Stomach smooth muscle (tissue), 2 donors: ENCODE measurements at regions not wholly inside any gene's neighbourhood (a gene's known extent, or its start where the extent isn't known, plus 50 kb on each side); places are given as distances from the start of the nearest gene placed in this dataset.

Source experiments
- H3K27ac ChIP-seq: one replicate; pipeline ENCODE4 v1.7.0; 2013; ENCODE audit warnings: mild to moderate bottlenecking, low read length, inconsistent platforms
- H3K27me3 ChIP-seq, 2 donors: one replicate each; pipeline ENCODE4 v1.7.0; 2013; ENCODE audit warnings: low read length in 2 of 2; ENCODE audit not compliant: insufficient read depth in 2 of 2, control insufficient read depth in 1 of 2
- H3K36me3 ChIP-seq, 2 donors: one replicate each; pipeline ENCODE4 v1.7.0; 2013; ENCODE audit warnings: low read length in 2 of 2; ENCODE audit not compliant: control insufficient read depth in 2 of 2, insufficient read depth in 2 of 2
- H3K4me1 ChIP-seq: one replicate; pipeline ENCODE4 v1.7.0; 2013; ENCODE audit warnings: low read length; ENCODE audit not compliant: control insufficient read depth, insufficient read depth
- H3K4me3 ChIP-seq, 2 donors: one replicate each; pipeline ENCODE4 v1.7.0; 2013; ENCODE audit warnings: low read length in 2 of 2
- H3K9ac ChIP-seq, 2 donors: one replicate each; pipeline ENCODE4 v1.7.0; 2013; ENCODE audit warnings: low read length in 2 of 2, mild to moderate bottlenecking in 1 of 2
- H3K9me3 ChIP-seq, 2 donors: one replicate each; pipeline ENCODE4 v1.7.0; 2013; ENCODE audit warnings: low read length in 2 of 2; ENCODE audit not compliant: control insufficient read depth in 2 of 2
- donor health status: healthy.
- donor health status: Pancreatic carcinoma.

- H3K9me3 ChIP-seq = no peaks in the 10 kb centered on the region
- H3K27ac ChIP-seq = no peak overlapping the region
- no peaks in the 10 kb centered on the region for H3K36me3 ChIP-seq
- H3K9ac ChIP-seq = no peak overlapping the region
- peaks cover 0 to 2% of the 10 kb centered on the region in 2 donors for H3K27me3 ChIP-seq
- no peak overlapping the region for H3K4me3 ChIP-seq
- no peaks in the 10 kb centered on the region for H3K4me1 ChIP-seq
Observed at GRCh38 chr10:83926606-83927005, 212.7 kb upstream of the GHITM start.

DNA sequence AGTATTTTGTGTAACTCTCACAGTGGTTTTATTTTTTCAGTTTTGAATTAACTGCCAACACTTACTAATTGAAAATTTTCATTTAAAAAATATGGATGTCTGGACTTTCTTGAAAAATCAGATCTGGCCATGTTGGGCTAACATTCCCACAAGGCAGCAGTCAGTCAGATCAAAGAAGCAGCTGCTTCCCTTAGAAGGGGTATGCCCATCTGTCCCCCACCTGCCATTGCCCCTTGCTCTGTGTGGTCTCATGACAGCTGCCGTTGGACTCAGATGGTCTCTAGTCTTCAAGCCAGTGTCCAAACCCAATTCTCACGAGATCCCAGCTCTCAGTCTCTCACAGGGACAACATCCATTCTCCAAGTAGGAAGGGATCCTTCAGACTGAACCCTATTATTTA lies 212.1 kb upstream of the GHITM start:
- Histone ChIP-seq H3K4me3 (no peak overlapping the region), H3K36me3 (no peaks in the 10 kb centered on the region), H3K9ac (no peak overlapping the region), H3K27ac (no peak overlapping the region), H3K9me3 (no peaks in the 10 kb centered on the region), H3K4me1 (no peaks in the 10 kb centered on the region), H3K27me3 (peaks cover 0 to 2% of the 10 kb centered on the region in 2 donors)

- peaks cover 0 to 2% of the 10 kb centered on the region in 2 donors for H3K27me3 ChIP-seq
- H3K4me1 ChIP-seq = no peaks in the 10 kb centered on the region
- no peaks in the 10 kb centered on the region for H3K36me3 ChIP-seq
- H3K9me3 ChIP-seq = no peaks in the 10 kb centered on the region
- H3K4me3 ChIP-seq = no peak overlapping the region
- H3K27ac ChIP-seq = no peak overlapping the region
- no peak overlapping the region for H3K9ac ChIP-seq
Observed at GRCh38 chr10:83929399-83929798, 209.9 kb upstream of the GHITM start.

- H3K9me3 ChIP-seq = no peaks in the 10 kb centered on the region
- no peak overlapping the region for H3K9ac ChIP-seq
- H3K4me3 ChIP-seq = no peak overlapping the region
- H3K36me3 ChIP-seq = no peaks in the 10 kb centered on the region
- H3K27ac ChIP-seq = no peak overlapping the region
- no peaks in the 10 kb centered on the region for H3K4me1 ChIP-seq
- peaks cover 0 to 2% of the 10 kb centered on the region in 2 donors for H3K27me3 ChIP-seq
Observed at GRCh38 chr10:83931669-83932068, 207.6 kb upstream of the GHITM start.

- Histone ChIP-seq H3K4me3 (no peak overlapping the region), H3K27ac (no peak overlapping the region), H3K9me3 (no peaks in the 10 kb centered on the region), H3K27me3 (peaks cover 0 to 2% of the 10 kb centered on the region in 2 donors), H3K4me1 (no peaks in the 10 kb centered on the region), H3K9ac (no peak overlapping the region), H3K36me3 (no peaks in the 10 kb centered on the region)
Observed at GRCh38 chr10:83932245-83932644, 207.1 kb upstream of the GHITM start.

DNA sequence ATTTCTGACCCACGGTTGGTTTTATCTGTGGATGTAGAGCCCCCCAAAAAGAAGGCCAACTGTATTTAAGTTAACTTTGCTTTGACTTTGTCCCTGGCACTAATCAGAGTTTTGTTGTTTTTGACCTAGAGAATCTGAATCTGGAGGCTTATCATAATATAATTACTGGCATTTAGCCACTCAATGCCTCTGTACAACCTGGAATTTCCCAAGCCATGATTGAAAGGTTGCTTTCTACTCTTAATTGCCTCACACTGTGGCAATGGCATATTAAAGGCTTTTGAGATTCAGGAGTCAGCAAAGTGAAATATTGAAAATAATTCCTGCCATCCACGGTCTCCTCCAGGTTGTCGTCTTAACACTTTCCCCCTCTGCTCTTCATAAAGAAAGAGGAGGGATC lies 205.2 kb upstream of the GHITM start:
- Histone ChIP-seq H3K36me3 (no peaks in the 10 kb centered on the region), H3K4me1 (no peaks in the 10 kb centered on the region), H3K4me3 (no peak overlapping the region), H3K27ac (no peak overlapping the region), H3K9me3 (no peaks in the 10 kb centered on the region), H3K9ac (no peak overlapping the region), H3K27me3 (peaks cover 0 to 2% of the 10 kb centered on the region in 2 donors)

DNA sequence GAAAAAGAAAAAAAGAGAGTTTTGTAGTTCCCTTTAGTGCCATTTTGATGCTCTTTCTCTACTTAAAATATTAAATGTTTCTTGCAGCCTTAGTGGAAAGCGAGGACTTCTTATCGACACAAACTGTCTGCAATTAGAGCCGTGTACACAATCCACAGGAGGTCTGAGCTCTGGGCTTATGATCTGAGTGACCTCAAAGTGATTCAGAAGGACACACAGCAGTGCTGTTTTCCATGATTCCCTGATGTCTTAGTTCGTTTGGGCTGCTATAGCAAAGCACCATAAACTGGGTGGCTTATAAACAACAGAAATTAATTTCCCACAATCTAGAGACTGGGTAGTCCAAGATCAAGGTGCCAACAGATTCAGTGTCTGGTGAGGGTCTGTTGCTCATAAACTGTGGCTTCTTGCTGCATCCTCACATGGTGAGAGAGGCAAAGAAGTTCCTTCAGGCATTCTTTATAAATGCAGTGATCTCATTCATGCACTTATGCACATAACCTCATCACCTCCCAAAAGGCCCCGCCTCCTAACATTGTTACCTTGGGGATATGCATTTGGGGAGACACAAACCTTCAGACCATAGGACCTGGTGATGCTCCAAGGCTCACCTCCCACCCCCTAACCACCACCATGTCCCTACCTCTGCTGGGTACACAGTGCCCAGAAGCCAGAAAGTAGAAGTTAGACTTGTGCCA lies 204.5 kb upstream of the GHITM start:
- Histone ChIP-seq H3K4me3 (no peak overlapping the region), H3K4me1 (no peaks in the 10 kb centered on the region), H3K27ac (no peak overlapping the region), H3K36me3 (no peaks in the 10 kb centered on the region), H3K9ac (no peak overlapping the region), H3K27me3 (no peaks in the 10 kb centered on the region), H3K9me3 (no peaks in the 10 kb centered on the region)

GRCh38 chr10:83935339-83935736 lies 204.0 kb upstream of the GHITM start:
- Histone ChIP-seq H3K36me3 (no peaks in the 10 kb centered on the region), H3K9me3 (no peaks in the 10 kb centered on the region), H3K9ac (no peak overlapping the region), H3K27ac (no peak overlapping the region), H3K4me1 (no peaks in the 10 kb centered on the region), H3K4me3 (no peak overlapping the region), H3K27me3 (no peaks in the 10 kb centered on the region)

GRCh38 chr10:83935911-83936310 lies 203.4 kb upstream of the GHITM start:
- Histone ChIP-seq H3K4me3 (no peak overlapping the region), H3K27me3 (no peaks in the 10 kb centered on the region), H3K36me3 (no peaks in the 10 kb centered on the region), H3K4me1 (no peaks in the 10 kb centered on the region), H3K9me3 (no peaks in the 10 kb centered on the region), H3K9ac (no peak overlapping the region), H3K27ac (no peak overlapping the region)

GRCh38 chr10:83937161-83937560 lies 202.1 kb upstream of the GHITM start:
- no peak overlapping the region for H3K9ac ChIP-seq
- H3K27me3 ChIP-seq = no peaks in the 10 kb centered on the region
- no peaks in the 10 kb centered on the region for H3K36me3 ChIP-seq
- no peaks in the 10 kb centered on the region for H3K4me1 ChIP-seq
- no peak overlapping the region for H3K4me3 ChIP-seq
- no peak overlapping the region for H3K27ac ChIP-seq
- H3K9me3 ChIP-seq = no peaks in the 10 kb centered on the region

DNA sequence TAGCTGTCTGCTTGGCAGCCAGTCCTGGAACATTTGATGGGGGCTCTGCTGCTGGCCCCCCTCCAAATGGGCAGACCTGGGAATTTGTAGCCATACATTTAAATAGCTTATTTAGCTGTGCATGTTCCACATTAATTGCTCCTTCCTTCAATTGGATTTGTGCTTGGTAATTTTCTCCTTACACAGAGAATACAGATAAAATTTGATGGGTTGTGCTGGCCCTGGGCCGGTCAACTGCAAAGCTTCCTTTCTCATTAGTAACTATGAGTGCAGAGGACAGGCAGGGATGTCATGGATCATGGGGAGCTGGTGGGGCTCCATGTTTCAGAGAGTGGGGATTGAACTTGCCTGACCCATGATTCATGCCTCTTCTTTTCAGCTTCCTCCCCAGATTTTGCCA lies 201.5 kb upstream of the GHITM start:
- H3K36me3 ChIP-seq = no peaks in the 10 kb centered on the region
- no peak overlapping the region for H3K27ac ChIP-seq
- no peaks in the 10 kb centered on the region for H3K27me3 ChIP-seq
- no peak overlapping the region for H3K4me3 ChIP-seq
- H3K4me1 ChIP-seq = no peaks in the 10 kb centered on the region
- H3K9ac ChIP-seq = no peak overlapping the region
- no peaks in the 10 kb centered on the region for H3K9me3 ChIP-seq
